ENCODE measurements at regions not wholly inside any gene's neighbourhood (a gene's known extent, or its start where the extent isn't known, plus 50 kb on each side); places are given as distances from the start of the nearest gene placed in this dataset.

DNA sequence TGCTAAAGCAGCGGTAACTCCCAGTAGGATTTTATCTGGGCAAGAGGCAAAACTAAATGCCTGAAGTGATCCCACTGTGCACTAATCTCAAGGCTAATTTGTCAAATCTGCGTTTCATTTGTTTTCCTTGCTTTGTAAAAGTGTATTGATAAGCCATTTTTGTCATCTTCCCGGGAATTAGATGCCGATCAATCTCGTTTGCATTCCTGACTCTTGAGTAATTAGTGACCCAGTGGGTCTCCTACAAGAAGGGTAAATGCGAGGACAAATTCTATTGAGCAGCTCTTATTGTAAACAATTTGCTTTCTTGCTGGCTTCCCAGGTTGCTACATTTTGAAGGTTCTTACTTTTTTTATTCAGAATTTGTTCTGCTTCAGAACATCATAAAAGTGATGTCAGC lies 129.7 kb downstream of the EFNB2 start:
- H4K20me1 ChIP-seq (ENCODE audit: insufficient read depth, low read length): no peaks in the 10 kb centered on the region
- no peaks in the 10 kb centered on the region for H3K9me2 ChIP-seq (ENCODE audit: insufficient read depth, low read length)
- H3K4me1 ChIP-seq (ENCODE audit: insufficient read depth, low read length, poor library complexity, severe bottlenecking): no peaks in the 10 kb centered on the region
- no peak for TF ChIP-seq EZH2phosphoT487 (IDR thresholded peaks at IDR 0.05; ENCODE audit: borderline replicate concordance, low read depth, low read length)
- TF ChIP-seq, protein P1, sequence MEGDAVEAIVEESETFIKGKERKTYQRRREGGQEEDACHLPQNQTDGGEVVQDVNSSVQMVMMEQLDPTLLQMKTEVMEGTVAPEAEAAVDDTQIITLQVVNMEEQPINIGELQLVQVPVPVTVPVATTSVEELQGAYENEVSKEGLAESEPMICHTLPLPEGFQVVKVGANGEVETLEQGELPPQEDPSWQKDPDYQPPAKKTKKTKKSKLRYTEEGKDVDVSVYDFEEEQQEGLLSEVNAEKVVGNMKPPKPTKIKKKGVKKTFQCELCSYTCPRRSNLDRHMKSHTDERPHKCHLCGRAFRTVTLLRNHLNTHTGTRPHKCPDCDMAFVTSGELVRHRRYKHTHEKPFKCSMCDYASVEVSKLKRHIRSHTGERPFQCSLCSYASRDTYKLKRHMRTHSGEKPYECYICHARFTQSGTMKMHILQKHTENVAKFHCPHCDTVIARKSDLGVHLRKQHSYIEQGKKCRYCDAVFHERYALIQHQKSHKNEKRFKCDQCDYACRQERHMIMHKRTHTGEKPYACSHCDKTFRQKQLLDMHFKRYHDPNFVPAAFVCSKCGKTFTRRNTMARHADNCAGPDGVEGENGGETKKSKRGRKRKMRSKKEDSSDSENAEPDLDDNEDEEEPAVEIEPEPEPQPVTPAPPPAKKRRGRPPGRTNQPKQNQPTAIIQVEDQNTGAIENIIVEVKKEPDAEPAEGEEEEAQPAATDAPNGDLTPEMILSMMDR (conservative IDR thresholded peaks at IDR 0.05; ENCODE audit: low read length): no peak
- no peak overlapping the region for H2AFZ ChIP-seq (ENCODE audit: low read length)
- no peaks in the 10 kb centered on the region for H3K79me2 ChIP-seq (ENCODE audit: insufficient read depth, low read depth, low read length)
- POLR2A ChIA-PET: no interaction called here
- H3K9me3 ChIP-seq (ENCODE audit: low read length): no peaks in the 10 kb centered on the region
- DNase-seq (ENCODE audit: low spot score): no peak
- no TSS peak for BruUV-seq (replicated peaks)
- no peak overlapping the region for H3K4me2 ChIP-seq (ENCODE audit: low read length)
- H3K27ac ChIP-seq (ENCODE audit: low read depth, low read length, poor library complexity, severe bottlenecking): no peak overlapping the region
- no peaks in the 10 kb centered on the region for H3K36me3 ChIP-seq (ENCODE audit: insufficient read depth, low read length)
- CTCF ChIA-PET (ENCODE audit: unreplicated experiment): no interaction called here
- intact Hi-C loops (cut with micrococcal nuclease; ENCODE audit: unreplicated experiment): no loop called here
- H3K4me3 ChIP-seq (ENCODE audit: low read depth, low read length, poor library complexity, severe bottlenecking): no peak overlapping the region

DNA sequence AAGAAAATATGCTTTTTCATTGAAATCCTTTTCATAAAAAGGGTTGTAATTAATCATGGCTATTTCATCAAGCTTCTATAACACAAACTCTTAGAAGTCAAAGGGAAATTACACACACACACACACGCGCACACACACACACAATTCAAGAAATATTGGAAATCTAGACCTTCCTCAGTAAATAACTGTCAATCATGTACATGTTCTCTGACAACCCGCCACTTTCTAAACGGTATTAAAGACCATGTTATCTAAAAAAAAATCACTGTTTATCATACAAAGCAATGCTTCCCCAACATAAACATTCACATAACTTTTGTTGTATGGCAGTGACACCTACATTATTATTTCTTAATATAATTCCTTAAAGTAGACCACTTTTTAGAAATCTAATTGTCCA lies 132.2 kb downstream of the EFNB2 start:
- Histone ChIP-seq H4K20me1 (ENCODE audit: insufficient read depth, low read length) (no peaks in the 10 kb centered on the region), H3K4me2 (ENCODE audit: low read length) (no peak overlapping the region), H2AFZ (ENCODE audit: low read length) (no peak overlapping the region), H3K36me3 (ENCODE audit: insufficient read depth, low read length) (no peaks in the 10 kb centered on the region), H3K4me1 (ENCODE audit: insufficient read depth, low read length, poor library complexity, severe bottlenecking) (no peaks in the 10 kb centered on the region), H3K9me2 (ENCODE audit: insufficient read depth, low read length) (no peaks in the 10 kb centered on the region), H3K79me2 (ENCODE audit: insufficient read depth, low read depth, low read length) (no peaks in the 10 kb centered on the region), H3K4me3 (ENCODE audit: low read depth, low read length, poor library complexity, severe bottlenecking) (no peak overlapping the region), H3K9me3 (ENCODE audit: low read length) (no peaks in the 10 kb centered on the region), H3K27ac (ENCODE audit: low read depth, low read length, poor library complexity, severe bottlenecking) (no peak overlapping the region)
- intact Hi-C loops (cut with micrococcal nuclease; ENCODE audit: unreplicated experiment): no loop called here
- ChIA-PET POLR2A (no interaction called here), CTCF (ENCODE audit: unreplicated experiment) (no interaction called here)
- TF ChIP-seq EZH2phosphoT487 (IDR thresholded peaks at IDR 0.05; ENCODE audit: borderline replicate concordance, low read depth, low read length): no peak
- no TSS peak for BruUV-seq (replicated peaks)
- no peak for DNase-seq (ENCODE audit: low spot score)

DNA sequence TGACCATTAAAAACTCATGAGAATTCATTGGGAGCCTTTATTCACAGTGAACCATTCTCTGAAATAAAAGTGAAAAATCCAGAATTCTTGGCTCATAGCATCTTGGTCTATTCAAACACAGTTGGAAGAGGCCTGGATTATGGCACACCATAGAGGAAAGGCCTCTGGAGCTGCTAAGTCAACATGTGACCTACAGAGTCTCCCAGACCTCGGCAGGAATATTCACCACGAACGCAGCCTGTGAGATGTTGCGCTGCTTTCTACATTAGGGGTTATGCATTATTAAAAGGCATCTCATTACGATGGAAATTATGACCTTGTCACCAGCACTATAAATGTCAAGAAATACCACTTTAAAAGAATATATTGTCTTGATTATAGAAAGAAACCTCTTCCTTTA lies 132.6 kb downstream of the EFNB2 start:
- Histone ChIP-seq H4K20me1 (ENCODE audit: insufficient read depth, low read length) (no peaks in the 10 kb centered on the region), H3K4me3 (ENCODE audit: low read depth, low read length, poor library complexity, severe bottlenecking) (no peak overlapping the region), H3K36me3 (ENCODE audit: insufficient read depth, low read length) (no peaks in the 10 kb centered on the region), H3K9me2 (ENCODE audit: insufficient read depth, low read length) (no peaks in the 10 kb centered on the region), H3K27ac (ENCODE audit: low read depth, low read length, poor library complexity, severe bottlenecking) (no peak overlapping the region), H3K4me1 (ENCODE audit: insufficient read depth, low read length, poor library complexity, severe bottlenecking) (no peaks in the 10 kb centered on the region), H3K79me2 (ENCODE audit: insufficient read depth, low read depth, low read length) (no peaks in the 10 kb centered on the region), H3K4me2 (ENCODE audit: low read length) (no peak overlapping the region), H2AFZ (ENCODE audit: low read length) (no peak overlapping the region), H3K9me3 (ENCODE audit: low read length) (no peaks in the 10 kb centered on the region)
- ChIA-PET POLR2A (no interaction called here), CTCF (ENCODE audit: unreplicated experiment) (no interaction called here)
- BruUV-seq (replicated peaks): no TSS peak
- DNase-seq (ENCODE audit: low spot score): no peak
- TF ChIP-seq EZH2phosphoT487 (IDR thresholded peaks at IDR 0.05; ENCODE audit: borderline replicate concordance, low read depth, low read length): no peak
- TF ChIP-seq, protein P1 (conservative IDR thresholded peaks at IDR 0.05; ENCODE audit: low read length): no peak
- intact Hi-C loops (cut with micrococcal nuclease; ENCODE audit: unreplicated experiment): no loop called here

Measured in OCI-LY7 (cell line).